SK-N-SH (cell line): ENCODE measurements at regions not wholly inside any gene's neighbourhood (a gene's known extent, or its start where the extent isn't known, plus 50 kb on each side); places are given as distances from the start of the nearest gene placed in this dataset.

Experiments
- CTCF ChIA-PET: fragments of 300-600, 350-600 bp; formaldehyde crosslinking; extraction: SDS; loops from one replicate; lab custom pipeline; 2021; lab: Yijun Ruan, JAX
- POLR2A ChIA-PET: fragments of 350-600 bp; sonication (Branson Sonifier 250); formaldehyde crosslinking; extraction: SDS; loops from one replicate; lab custom pipeline; 2020; ENCODE audit warnings: antibody characterized with exemption, inconsistent platforms; lab: Yijun Ruan, JAX
- DNase-seq: peaks from one replicate; pipeline ENCODE4 v3.0.0; 2012
- H2AFZ ChIP-seq: fragments of 200-600 bp; sonication (generic); 2 replicates; pipeline ENCODE4 v1.8.1; 2016; ENCODE audit warnings: antibody characterized with exemption, mild to moderate bottlenecking, low read depth
- H3F3A ChIP-seq: fragments of 200-600 bp; sonication (generic); replicated peaks from 2 replicates; pipeline ENCODE3; 2016; ENCODE audit warnings: antibody characterized with exemption, mild to moderate bottlenecking; ENCODE audit not compliant: insufficient read depth
- H3K27ac ChIP-seq, 2 experiments: fragments of 200-500 bp in 1 of 2; fragments of 200-600 bp in 1 of 2; sonication (Bioruptor generic) in 1 of 2; sonication (generic), shearing (Covaris generic) in 1 of 2; 2 replicates each; pipeline versions ENCODE4 v1.5.1 to v1.6.1; 2014 to 2016; ENCODE audit warnings: low read depth in 2 of 2, inconsistent platforms in 1 of 2, low read length in 1 of 2, mild to moderate bottlenecking in 1 of 2, mixed read lengths in 1 of 2
- H3K27me3 ChIP-seq: fragments of 200-600 bp; sonication (generic), shearing (Covaris generic); 2 replicates; pipeline ENCODE4 v1.6.1; 2016; ENCODE audit warnings: mixed run types; ENCODE audit not compliant: insufficient read depth
- H3K36me3 ChIP-seq, 2 experiments: fragments of 200-500 bp in 1 of 2; fragments of 200-600 bp in 1 of 2; sonication (Bioruptor generic) in 1 of 2; sonication (generic) in 1 of 2; replicated peaks in 1 of 2; 2 replicates each; pipeline versions ENCODE3 to v1.5.1; 2014 to 2016; ENCODE audit warnings: low read length in 1 of 2, mild to moderate bottlenecking in 1 of 2; ENCODE audit not compliant: insufficient read depth in 2 of 2, control insufficient read depth in 1 of 2
- H3K4me1 ChIP-seq, 2 experiments: fragments of 200-500 bp in 1 of 2; fragments of 200-600 bp in 1 of 2; sonication (Bioruptor generic) in 1 of 2; sonication (generic), shearing (Covaris generic) in 1 of 2; 2 replicates each; pipeline versions ENCODE4 v1.5.1 to v1.6.1; 2014 to 2016; ENCODE audit warnings: low read depth in 1 of 2, low read length in 1 of 2, mixed run types in 1 of 2; ENCODE audit not compliant: insufficient read depth in 2 of 2, control insufficient read depth in 1 of 2
- H3K4me2 ChIP-seq: fragments of 200-600 bp; sonication (generic), shearing (Covaris generic); 2 replicates; pipeline ENCODE4 v1.6.1; 2017; ENCODE audit warnings: mixed run types
- H3K4me3 ChIP-seq, 2 experiments: fragments of 200-500 bp in 1 of 2; fragments of 200-600 bp in 1 of 2; sonication (Bioruptor generic) in 1 of 2; sonication (generic), shearing (Covaris generic) in 1 of 2; 2 replicates each; pipeline versions ENCODE4 v1.5.1 to v1.8.1; 2014 to 2016; ENCODE audit warnings: low read depth in 2 of 2, inconsistent platforms in 1 of 2, low read length in 1 of 2, mild to moderate bottlenecking in 1 of 2, mixed read lengths in 1 of 2, moderate library complexity in 1 of 2
- H3K79me2 ChIP-seq: fragments of 200-600 bp; sonication (generic); 2 replicates; pipeline ENCODE4 v1.8.1; 2017; ENCODE audit warnings: mild to moderate bottlenecking; ENCODE audit not compliant: insufficient read depth
- H3K9ac ChIP-seq: fragments of 200-600 bp; sonication (generic); 2 replicates; pipeline ENCODE4 v1.6.1; 2017; ENCODE audit warnings: mixed run types
- H3K9me2 ChIP-seq: fragments of 200-600 bp; sonication (generic); 2 replicates; pipeline ENCODE4 v1.6.1; 2017; ENCODE audit warnings: mixed run types
- H3K9me3 ChIP-seq: fragments of 200-600 bp; sonication (generic); 2 replicates; pipeline ENCODE4 v1.6.1; 2017; ENCODE audit warnings: mixed run types, mild to moderate bottlenecking, moderate library complexity
- H4K20me1 ChIP-seq: fragments of 200-600 bp; sonication (generic); 2 replicates; pipeline ENCODE4 v1.6.1; 2017; ENCODE audit warnings: mild to moderate bottlenecking, mixed run types; ENCODE audit not compliant: insufficient read depth
- FOSL2 ChIP-seq: IDR thresholded peaks from 2 replicates; pipeline ENCODE4 v1.4.0; 2012; ENCODE audit warnings: low read depth, mild to moderate bottlenecking, moderate library complexity, borderline replicate concordance
- FOXJ3 ChIP-seq: sonication (generic); formaldehyde crosslinking; IDR thresholded peaks from 2 replicates; pipeline ENCODE4 v1.5.1; 2020; ENCODE audit warnings: mild to moderate bottlenecking, missing genetic modification reagents
- GABPA ChIP-seq: IDR thresholded peaks from 2 replicates; pipeline ENCODE4 v1.4.0; 2012; ENCODE audit warnings: low read depth, mild to moderate bottlenecking
- MXI1 ChIP-seq: IDR thresholded peaks from 2 replicates; pipeline ENCODE4 v1.6.1; 2012; ENCODE audit warnings: mild to moderate bottlenecking, low read depth, low read length, improper control_type of control experiment
- NFIC ChIP-seq: IDR thresholded peaks from 2 replicates; pipeline ENCODE4 v1.4.0; 2012; ENCODE audit warnings: borderline replicate concordance
- NRF1 ChIP-seq: IDR thresholded peaks from 2 replicates; pipeline ENCODE4 v1.6.1; 2012; ENCODE audit warnings: low read depth, mild to moderate bottlenecking, low read length
- PBX3 ChIP-seq: IDR thresholded peaks from 2 replicates; pipeline ENCODE4; 2012
- RAD21 ChIP-seq: IDR thresholded peaks from 2 replicates; pipeline ENCODE4 v1.6.1; 2012; ENCODE audit warnings: mild to moderate bottlenecking, low read length
- RFX5 ChIP-seq: IDR thresholded peaks from 2 replicates; pipeline ENCODE4 v1.6.1; 2012; ENCODE audit warnings: mild to moderate bottlenecking, improper control_type of control experiment, low read length
- RXRA ChIP-seq: IDR thresholded peaks from 2 replicates; pipeline ENCODE4 v1.4.0; 2012; ENCODE audit warnings: low read depth, mild to moderate bottlenecking, borderline replicate concordance
- TAF1 ChIP-seq: IDR thresholded peaks from 2 replicates; pipeline ENCODE4 v1.6.1; 2012; ENCODE audit warnings: low read depth, mild to moderate bottlenecking, low read length, moderate library complexity, borderline replicate concordance
- YY1 ChIP-seq: IDR thresholded peaks from 2 replicates; pipeline ENCODE4 v1.4.0; 2012; ENCODE audit warnings: low read depth, mild to moderate bottlenecking
- ZBTB33 ChIP-seq: IDR thresholded peaks from 2 replicates; pipeline ENCODE4 v1.4.0; 2012; ENCODE audit warnings: low read depth, borderline replicate concordance
- WGBS: methylation state at CpG from one replicate; pipeline ENCODE4 v1.1.6; 2017; ENCODE audit warnings: low lambda C conversion rate; 5-methylcytosine and 5-hydroxymethylcytosine counted together
- TF ChIP-seq, protein P1 (sequence below): fragments of 150-350 bp; IDR thresholded peaks from 2 replicates; pipeline ENCODE4 v1.6.1; 2016; ENCODE audit warnings: mild to moderate bottlenecking, low read depth, low read length

DNA sequence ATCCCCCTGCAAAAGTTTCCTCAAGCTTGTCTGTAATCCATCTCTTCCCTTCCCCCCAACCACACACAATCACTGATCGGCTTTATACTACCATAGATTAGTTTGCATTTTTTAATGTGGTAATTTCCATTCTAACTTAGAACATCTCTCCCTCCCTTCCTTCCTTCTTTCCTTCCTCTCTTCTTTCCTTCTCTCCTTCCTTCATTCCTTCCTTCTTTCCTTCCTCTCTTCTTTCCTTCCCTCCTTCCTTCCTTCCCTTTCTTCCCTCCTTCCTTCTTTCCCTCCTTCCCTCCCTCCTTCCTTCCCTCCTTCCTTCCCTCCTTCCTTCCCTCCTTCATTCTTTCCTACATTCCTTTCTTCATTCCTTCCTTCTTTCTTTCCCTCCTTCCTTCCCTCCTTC is 166.2 kb upstream of the MSX2 start:
- H3K4me2 ChIP-seq, result no peak overlapping the region
- TF ChIP-seq ZBTB33 (no peak), NRF1 (no peak), YY1 (no peak), GABPA (no peak)
- TF ChIP-seq, protein P1, sequence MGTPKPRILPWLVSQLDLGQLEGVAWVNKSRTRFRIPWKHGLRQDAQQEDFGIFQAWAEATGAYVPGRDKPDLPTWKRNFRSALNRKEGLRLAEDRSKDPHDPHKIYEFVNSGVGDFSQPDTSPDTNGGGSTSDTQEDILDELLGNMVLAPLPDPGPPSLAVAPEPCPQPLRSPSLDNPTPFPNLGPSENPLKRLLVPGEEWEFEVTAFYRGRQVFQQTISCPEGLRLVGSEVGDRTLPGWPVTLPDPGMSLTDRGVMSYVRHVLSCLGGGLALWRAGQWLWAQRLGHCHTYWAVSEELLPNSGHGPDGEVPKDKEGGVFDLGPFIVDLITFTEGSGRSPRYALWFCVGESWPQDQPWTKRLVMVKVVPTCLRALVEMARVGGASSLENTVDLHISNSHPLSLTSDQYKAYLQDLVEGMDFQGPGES, result no peak
- no peaks in the 10 kb centered on the region for H3K36me3 ChIP-seq
- 92% methylated on average over 1 of the region's 1 CpG for WGBS
- H3K79me2 ChIP-seq, result no peaks in the 10 kb centered on the region
- H2AFZ ChIP-seq, result no peak overlapping the region
- no peaks in the 10 kb centered on the region for H3K9me2 ChIP-seq
- H3K27ac ChIP-seq, result no peak overlapping the region
- no peaks in the 10 kb centered on the region for H3F3A ChIP-seq
- ChIA-PET CTCF (no interaction called here), POLR2A (no interaction called here)
- no peaks in the 10 kb centered on the region for H3K4me1 ChIP-seq
- H3K27me3 ChIP-seq, result no peaks in the 10 kb centered on the region
- H4K20me1 ChIP-seq, result no peaks in the 10 kb centered on the region
- H3K4me3 ChIP-seq, result no peak overlapping the region
- no peak overlapping the region for H3K9ac ChIP-seq
- no peak for DNase-seq
- no peaks in the 10 kb centered on the region for H3K9me3 ChIP-seq

DNA sequence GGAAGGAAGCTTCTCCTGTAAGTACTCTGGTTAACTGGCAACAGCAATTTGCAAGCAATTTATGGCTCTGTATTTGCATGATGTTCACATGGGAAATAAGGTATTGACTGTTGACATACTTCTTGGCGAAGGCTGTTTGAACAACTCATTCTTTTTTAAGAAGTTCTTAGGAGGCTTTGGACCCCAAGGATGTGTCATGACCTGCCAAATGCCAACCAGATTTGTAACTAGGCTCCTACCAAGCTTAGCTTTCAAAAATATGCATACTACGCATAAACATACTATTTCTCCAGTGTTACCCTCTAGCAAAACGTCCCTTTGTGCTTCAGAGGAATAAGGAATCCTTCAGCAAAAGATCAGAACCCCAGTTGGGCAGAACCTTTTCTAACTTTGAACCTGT is 165.2 kb upstream of the MSX2 start:
- ChIA-PET POLR2A (no interaction called here), CTCF (no interaction called here)
- Histone ChIP-seq H3K9me2 (no peaks in the 10 kb centered on the region), H3K4me2 (no peak overlapping the region), H3K9me3 (no peaks in the 10 kb centered on the region), H4K20me1 (no peaks in the 10 kb centered on the region), H3K9ac (no peak overlapping the region), H3F3A (no peaks in the 10 kb centered on the region), H3K27ac (no peak overlapping the region), H3K27me3 (no peaks in the 10 kb centered on the region), H3K4me1 (peaks cover 0 to 5% of the 10 kb centered on the region in 2 experiments; a peak in 1 of 4 replicates), H2AFZ (no peak overlapping the region), H3K36me3 (no peaks in the 10 kb centered on the region), H3K79me2 (no peaks in the 10 kb centered on the region), H3K4me3 (no peak overlapping the region)
- no peak for DNase-seq
- TF ChIP-seq RFX5, result no peak
- no peak for TF ChIP-seq FOXJ3 (CRISPR knock-in tag)
- WGBS, result 57% methylated on average over 3 of the region's 3 CpGs

GRCh38 chr5:174559566-174560090 is 164.8 kb upstream of the MSX2 start:
- CTCF ChIA-PET, result interaction anchor here (2.0 kb wide), 1 partner anchor 11 kb away, joined by 9 read pairs; no protein-coding TSS in a partner anchor
- no peak for DNase-seq
- Histone ChIP-seq H4K20me1 (no peaks in the 10 kb centered on the region), H2AFZ (no peak overlapping the region), H3K27me3 (no peaks in the 10 kb centered on the region), H3K4me2 (no peak overlapping the region), H3K36me3 (no peaks in the 10 kb centered on the region), H3K9me2 (no peaks in the 10 kb centered on the region), H3K9me3 (no peaks in the 10 kb centered on the region), H3K27ac (no peak overlapping the region), H3K4me3 (no peak overlapping the region), H3K4me1 (peaks cover 0 to 8% of the 10 kb centered on the region in 2 experiments; a peak in 1 of 4 replicates), H3F3A (no peaks in the 10 kb centered on the region), H3K79me2 (no peaks in the 10 kb centered on the region), H3K9ac (no peak overlapping the region)
- 76% methylated on average over 3 of the region's 5 CpGs for WGBS
- TF ChIP-seq RAD21 (no peak), FOSL2 (no peak), MXI1 (no peak), NFIC (no peak), RXRA (no peak), PBX3 (no peak), NRF1 (no peak), TAF1 (no peak)
- POLR2A ChIA-PET, result no interaction called here
